SK-N-SH (cell line): ENCODE measurements at regions not wholly inside any gene's neighbourhood (a gene's known extent, or its start where the extent isn't known, plus 50 kb on each side); places are given as distances from the start of the nearest gene placed in this dataset.

ENCODE experiments used
- CTCF ChIA-PET: fragments of 300-600, 350-600 bp; formaldehyde crosslinking; extraction: SDS; loops from one replicate; lab custom pipeline; 2021; lab: Yijun Ruan, JAX
- POLR2A ChIA-PET: fragments of 350-600 bp; sonication (Branson Sonifier 250); formaldehyde crosslinking; extraction: SDS; loops from one replicate; lab custom pipeline; 2020; ENCODE audit warnings: antibody characterized with exemption, inconsistent platforms; lab: Yijun Ruan, JAX
- DNase-seq: peaks from one replicate; pipeline ENCODE4 v3.0.0; 2012
- H2AFZ ChIP-seq: fragments of 200-600 bp; sonication (generic); 2 replicates; pipeline ENCODE4 v1.8.1; 2016; ENCODE audit warnings: antibody characterized with exemption, mild to moderate bottlenecking, low read depth
- H3F3A ChIP-seq: fragments of 200-600 bp; sonication (generic); replicated peaks from 2 replicates; pipeline ENCODE3; 2016; ENCODE audit warnings: antibody characterized with exemption, mild to moderate bottlenecking; ENCODE audit not compliant: insufficient read depth
- H3K27ac ChIP-seq, 2 experiments: fragments of 200-500 bp in 1 of 2; fragments of 200-600 bp in 1 of 2; sonication (Bioruptor generic) in 1 of 2; sonication (generic), shearing (Covaris generic) in 1 of 2; 2 replicates each; pipeline versions ENCODE4 v1.5.1 to v1.6.1; 2014 to 2016; ENCODE audit warnings: low read depth in 2 of 2, inconsistent platforms in 1 of 2, low read length in 1 of 2, mild to moderate bottlenecking in 1 of 2, mixed read lengths in 1 of 2
- H3K27me3 ChIP-seq: fragments of 200-600 bp; sonication (generic), shearing (Covaris generic); 2 replicates; pipeline ENCODE4 v1.6.1; 2016; ENCODE audit warnings: mixed run types; ENCODE audit not compliant: insufficient read depth
- H3K36me3 ChIP-seq, 2 experiments: fragments of 200-500 bp in 1 of 2; fragments of 200-600 bp in 1 of 2; sonication (Bioruptor generic) in 1 of 2; sonication (generic) in 1 of 2; replicated peaks in 1 of 2; 2 replicates each; pipeline versions ENCODE3 to v1.5.1; 2014 to 2016; ENCODE audit warnings: low read length in 1 of 2, mild to moderate bottlenecking in 1 of 2; ENCODE audit not compliant: insufficient read depth in 2 of 2, control insufficient read depth in 1 of 2
- H3K4me1 ChIP-seq, 2 experiments: fragments of 200-500 bp in 1 of 2; fragments of 200-600 bp in 1 of 2; sonication (Bioruptor generic) in 1 of 2; sonication (generic), shearing (Covaris generic) in 1 of 2; 2 replicates each; pipeline versions ENCODE4 v1.5.1 to v1.6.1; 2014 to 2016; ENCODE audit warnings: low read depth in 1 of 2, low read length in 1 of 2, mixed run types in 1 of 2; ENCODE audit not compliant: insufficient read depth in 2 of 2, control insufficient read depth in 1 of 2
- H3K4me2 ChIP-seq: fragments of 200-600 bp; sonication (generic), shearing (Covaris generic); 2 replicates; pipeline ENCODE4 v1.6.1; 2017; ENCODE audit warnings: mixed run types
- H3K4me3 ChIP-seq, 2 experiments: fragments of 200-500 bp in 1 of 2; fragments of 200-600 bp in 1 of 2; sonication (Bioruptor generic) in 1 of 2; sonication (generic), shearing (Covaris generic) in 1 of 2; 2 replicates each; pipeline versions ENCODE4 v1.5.1 to v1.8.1; 2014 to 2016; ENCODE audit warnings: low read depth in 2 of 2, inconsistent platforms in 1 of 2, low read length in 1 of 2, mild to moderate bottlenecking in 1 of 2, mixed read lengths in 1 of 2, moderate library complexity in 1 of 2
- H3K79me2 ChIP-seq: fragments of 200-600 bp; sonication (generic); 2 replicates; pipeline ENCODE4 v1.8.1; 2017; ENCODE audit warnings: mild to moderate bottlenecking; ENCODE audit not compliant: insufficient read depth
- H3K9ac ChIP-seq: fragments of 200-600 bp; sonication (generic); 2 replicates; pipeline ENCODE4 v1.6.1; 2017; ENCODE audit warnings: mixed run types
- H3K9me2 ChIP-seq: fragments of 200-600 bp; sonication (generic); 2 replicates; pipeline ENCODE4 v1.6.1; 2017; ENCODE audit warnings: mixed run types
- H3K9me3 ChIP-seq: fragments of 200-600 bp; sonication (generic); 2 replicates; pipeline ENCODE4 v1.6.1; 2017; ENCODE audit warnings: mixed run types, mild to moderate bottlenecking, moderate library complexity
- H4K20me1 ChIP-seq: fragments of 200-600 bp; sonication (generic); 2 replicates; pipeline ENCODE4 v1.6.1; 2017; ENCODE audit warnings: mild to moderate bottlenecking, mixed run types; ENCODE audit not compliant: insufficient read depth
- CHD2 ChIP-seq: fragments of 150-350 bp; IDR thresholded peaks from 2 replicates; pipeline ENCODE4 v1.6.1; 2018; ENCODE audit warnings: low read length; ENCODE audit not compliant: partially characterized antibody
- ELF1 ChIP-seq: IDR thresholded peaks from 2 replicates; pipeline ENCODE4 v1.4.0; 2012
- FOXJ3 ChIP-seq: sonication (generic); formaldehyde crosslinking; IDR thresholded peaks from 2 replicates; pipeline ENCODE4 v1.5.1; 2020; ENCODE audit warnings: mild to moderate bottlenecking, missing genetic modification reagents
- GABPA ChIP-seq: IDR thresholded peaks from 2 replicates; pipeline ENCODE4 v1.4.0; 2012; ENCODE audit warnings: low read depth, mild to moderate bottlenecking
- GATA2 ChIP-seq: sonication (generic); formaldehyde crosslinking; IDR thresholded peaks from 2 replicates; pipeline ENCODE4 v1.5.0; 2020; ENCODE audit warnings: mild to moderate bottlenecking, missing genetic modification reagents
- MEF2A ChIP-seq: IDR thresholded peaks from 2 replicates; pipeline ENCODE4 v1.4.0; 2012; ENCODE audit warnings: low read depth, borderline replicate concordance
- MXI1 ChIP-seq: IDR thresholded peaks from 2 replicates; pipeline ENCODE4 v1.6.1; 2012; ENCODE audit warnings: mild to moderate bottlenecking, low read depth, low read length, improper control_type of control experiment
- NFIC ChIP-seq: IDR thresholded peaks from 2 replicates; pipeline ENCODE4 v1.4.0; 2012; ENCODE audit warnings: borderline replicate concordance
- NRF1 ChIP-seq: IDR thresholded peaks from 2 replicates; pipeline ENCODE4 v1.6.1; 2012; ENCODE audit warnings: low read depth, mild to moderate bottlenecking, low read length
- RFX5 ChIP-seq: IDR thresholded peaks from 2 replicates; pipeline ENCODE4 v1.6.1; 2012; ENCODE audit warnings: mild to moderate bottlenecking, improper control_type of control experiment, low read length
- SMC3 ChIP-seq: IDR thresholded peaks from 2 replicates; pipeline ENCODE4 v1.6.1; 2012; ENCODE audit warnings: low read depth, low read length, improper control_type of control experiment
- YY1 ChIP-seq: IDR thresholded peaks from 2 replicates; pipeline ENCODE4 v1.4.0; 2012; ENCODE audit warnings: low read depth, mild to moderate bottlenecking
- WGBS: methylation state at CpG from one replicate; pipeline ENCODE4 v1.1.6; 2017; ENCODE audit warnings: low lambda C conversion rate; 5-methylcytosine and 5-hydroxymethylcytosine counted together
- TF ChIP-seq, protein P1 (sequence below): IDR thresholded peaks from 2 replicates; pipeline ENCODE4 v1.4.0; 2012; ENCODE audit warnings: low read depth, borderline replicate concordance
- TF ChIP-seq, protein P2 (sequence below): IDR thresholded peaks from 2 replicates; pipeline ENCODE4 v1.6.1; 2012; ENCODE audit warnings: mild to moderate bottlenecking, low read depth, low read length, moderate library complexity
- TF ChIP-seq, protein P3 (sequence below): IDR thresholded peaks from 2 replicates; pipeline ENCODE4 v1.4.0; 2012; ENCODE audit warnings: low read depth, borderline replicate concordance

DNA sequence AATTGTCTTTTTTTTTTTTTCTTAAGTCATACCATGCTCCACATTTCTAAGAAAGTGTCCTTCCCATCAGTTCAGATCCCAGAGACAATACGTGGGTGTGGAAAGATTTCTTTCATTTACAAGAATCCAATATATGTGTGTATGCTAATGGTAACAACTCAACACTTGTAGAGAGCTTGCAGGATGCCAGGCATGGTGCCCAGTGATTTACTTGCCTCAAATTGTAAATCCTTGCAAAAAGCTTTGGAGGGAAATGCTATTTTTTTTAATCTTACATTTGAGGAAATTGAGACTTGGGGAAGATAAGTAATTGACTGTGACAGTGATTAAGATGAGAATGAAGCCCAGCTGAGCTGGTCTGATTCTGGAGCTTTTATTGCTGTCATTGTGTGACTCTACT, 1264.6 kb upstream of the SEL1L start:
- Histone ChIP-seq H3K4me1 (no peaks in the 10 kb centered on the region; a peak in 1 of 4 replicates), H4K20me1 (no peaks in the 10 kb centered on the region), H3K9me2 (no peaks in the 10 kb centered on the region), H3K79me2 (no peaks in the 10 kb centered on the region), H2AFZ (no peak overlapping the region), H3K27me3 (no peaks in the 10 kb centered on the region), H3K4me2 (no peak overlapping the region), H3K9me3 (no peaks in the 10 kb centered on the region), H3K9ac (no peak overlapping the region), H3K4me3 (no peak overlapping the region), H3K27ac (no peak overlapping the region), H3F3A (no peaks in the 10 kb centered on the region), H3K36me3 (no peaks in the 10 kb centered on the region)
- POLR2A ChIA-PET, result no interaction called here
- DNase-seq, result no peak
- 3% methylated on average over 1 of the region's 1 CpG for WGBS
- CTCF ChIA-PET, result no interaction called here
- no peak for TF ChIP-seq MEF2A
- TF ChIP-seq RFX5, result no peak
- no peak for TF ChIP-seq GABPA
- TF ChIP-seq YY1, result no peak
- no peak for TF ChIP-seq NRF1
- no peak for TF ChIP-seq NFIC
- TF ChIP-seq ELF1, result no peak
- TF ChIP-seq, protein P1, sequence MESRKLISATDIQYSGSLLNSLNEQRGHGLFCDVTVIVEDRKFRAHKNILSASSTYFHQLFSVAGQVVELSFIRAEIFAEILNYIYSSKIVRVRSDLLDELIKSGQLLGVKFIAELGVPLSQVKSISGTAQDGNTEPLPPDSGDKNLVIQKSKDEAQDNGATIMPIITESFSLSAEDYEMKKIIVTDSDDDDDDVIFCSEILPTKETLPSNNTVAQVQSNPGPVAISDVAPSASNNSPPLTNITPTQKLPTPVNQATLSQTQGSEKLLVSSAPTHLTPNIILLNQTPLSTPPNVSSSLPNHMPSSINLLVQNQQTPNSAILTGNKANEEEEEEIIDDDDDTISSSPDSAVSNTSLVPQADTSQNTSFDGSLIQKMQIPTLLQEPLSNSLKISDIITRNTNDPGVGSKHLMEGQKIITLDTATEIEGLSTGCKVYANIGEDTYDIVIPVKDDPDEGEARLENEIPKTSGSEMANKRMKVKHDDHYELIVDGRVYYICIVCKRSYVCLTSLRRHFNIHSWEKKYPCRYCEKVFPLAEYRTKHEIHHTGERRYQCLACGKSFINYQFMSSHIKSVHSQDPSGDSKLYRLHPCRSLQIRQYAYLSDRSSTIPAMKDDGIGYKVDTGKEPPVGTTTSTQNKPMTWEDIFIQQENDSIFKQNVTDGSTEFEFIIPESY, result no peak
- TF ChIP-seq, protein P2, sequence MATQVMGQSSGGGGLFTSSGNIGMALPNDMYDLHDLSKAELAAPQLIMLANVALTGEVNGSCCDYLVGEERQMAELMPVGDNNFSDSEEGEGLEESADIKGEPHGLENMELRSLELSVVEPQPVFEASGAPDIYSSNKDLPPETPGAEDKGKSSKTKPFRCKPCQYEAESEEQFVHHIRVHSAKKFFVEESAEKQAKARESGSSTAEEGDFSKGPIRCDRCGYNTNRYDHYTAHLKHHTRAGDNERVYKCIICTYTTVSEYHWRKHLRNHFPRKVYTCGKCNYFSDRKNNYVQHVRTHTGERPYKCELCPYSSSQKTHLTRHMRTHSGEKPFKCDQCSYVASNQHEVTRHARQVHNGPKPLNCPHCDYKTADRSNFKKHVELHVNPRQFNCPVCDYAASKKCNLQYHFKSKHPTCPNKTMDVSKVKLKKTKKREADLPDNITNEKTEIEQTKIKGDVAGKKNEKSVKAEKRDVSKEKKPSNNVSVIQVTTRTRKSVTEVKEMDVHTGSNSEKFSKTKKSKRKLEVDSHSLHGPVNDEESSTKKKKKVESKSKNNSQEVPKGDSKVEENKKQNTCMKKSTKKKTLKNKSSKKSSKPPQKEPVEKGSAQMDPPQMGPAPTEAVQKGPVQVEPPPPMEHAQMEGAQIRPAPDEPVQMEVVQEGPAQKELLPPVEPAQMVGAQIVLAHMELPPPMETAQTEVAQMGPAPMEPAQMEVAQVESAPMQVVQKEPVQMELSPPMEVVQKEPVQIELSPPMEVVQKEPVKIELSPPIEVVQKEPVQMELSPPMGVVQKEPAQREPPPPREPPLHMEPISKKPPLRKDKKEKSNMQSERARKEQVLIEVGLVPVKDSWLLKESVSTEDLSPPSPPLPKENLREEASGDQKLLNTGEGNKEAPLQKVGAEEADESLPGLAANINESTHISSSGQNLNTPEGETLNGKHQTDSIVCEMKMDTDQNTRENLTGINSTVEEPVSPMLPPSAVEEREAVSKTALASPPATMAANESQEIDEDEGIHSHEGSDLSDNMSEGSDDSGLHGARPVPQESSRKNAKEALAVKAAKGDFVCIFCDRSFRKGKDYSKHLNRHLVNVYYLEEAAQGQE, result no peak
- no peak for TF ChIP-seq MXI1
- no peak for TF ChIP-seq FOXJ3
- TF ChIP-seq CHD2, result no peak
- TF ChIP-seq, protein P3, sequence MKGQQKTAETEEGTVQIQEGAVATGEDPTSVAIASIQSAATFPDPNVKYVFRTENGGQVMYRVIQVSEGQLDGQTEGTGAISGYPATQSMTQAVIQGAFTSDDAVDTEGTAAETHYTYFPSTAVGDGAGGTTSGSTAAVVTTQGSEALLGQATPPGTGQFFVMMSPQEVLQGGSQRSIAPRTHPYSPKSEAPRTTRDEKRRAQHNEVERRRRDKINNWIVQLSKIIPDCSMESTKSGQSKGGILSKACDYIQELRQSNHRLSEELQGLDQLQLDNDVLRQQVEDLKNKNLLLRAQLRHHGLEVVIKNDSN, result no peak
- no peak for TF ChIP-seq GATA2
- no peak for TF ChIP-seq SMC3
